Right renal cortex interstitium (tissue), 3 donors: ENCODE measurements at regions not wholly inside any gene's neighbourhood (a gene's known extent, or its start where the extent isn't known, plus 50 kb on each side); places are given as distances from the start of the nearest gene placed in this dataset.
"Not testable (repeated sequence)": the region's sequence is repeated elsewhere in the genome, so short reads cannot be mapped to it uniquely, and the experiment has no call there.

ENCODE experiments used
- DNase-seq, 3 donors: peaks; one replicate each; pipeline ENCODE4 v3.0.0-alpha.2; 2013; ENCODE audit warnings: low read depth in 3 of 3, low spot score in 2 of 3

- no peak for DNase-seq
Measured at GRCh38 chr22:49011769-49012648, 815.7 kb downstream of the BRD1 start.

GRCh38 chr22:49011379-49011768 is 816.3 kb downstream of the BRD1 start:
- DNase-seq: no peak

- DNase-seq: no peak
Measured at GRCh38 chr22:49010901-49011300, 816.8 kb downstream of the BRD1 start.

GRCh38 chr22:49010070-49010863 is 817.4 kb downstream of the BRD1 start:
- no peak for DNase-seq

GRCh38 chr22:49009359-49010063 is 818.2 kb downstream of the BRD1 start:
- no peak for DNase-seq

GRCh38 chr22:49008682-49009235 is 818.9 kb downstream of the BRD1 start:
- DNase-seq: no peak

- no peak for DNase-seq
Measured at GRCh38 chr22:49007013-49007653, 820.5 kb downstream of the BRD1 start.

- no peak for DNase-seq
Measured at GRCh38 chr22:49006207-49007012, 821.3 kb downstream of the BRD1 start.

- DNase-seq: no peak
Measured at GRCh38 chr22:49005557-49005956, 822.1 kb downstream of the BRD1 start.

GRCh38 chr22:49004484-49005399 is 822.9 kb downstream of the BRD1 start:
- DNase-seq: no peak

- DNase-seq: not testable (repeated sequence)
Measured at GRCh38 chr22:48997605-48998004, 830.1 kb downstream of the BRD1 start.

GRCh38 chr22:48993655-48994054 is 834.0 kb downstream of the BRD1 start:
- no peak for DNase-seq

- DNase-seq: no peak
Measured at GRCh38 chr22:48984639-48985038, 843.0 kb downstream of the BRD1 start.

- DNase-seq: no peak
Measured at GRCh38 chr22:48982321-48982905, 845.3 kb downstream of the BRD1 start.

- no peak for DNase-seq
Measured at GRCh38 chr22:48981371-48982061, 846.2 kb downstream of the BRD1 start.

- no peak for DNase-seq
Measured at GRCh38 chr22:48980918-48981317, 846.8 kb downstream of the BRD1 start.

GRCh38 chr22:48980409-48980808 is 847.3 kb downstream of the BRD1 start:
- no peak for DNase-seq

GRCh38 chr22:48979482-48979881 is 848.2 kb downstream of the BRD1 start:
- DNase-seq: no peak
